Activated CD4-positive, alpha-beta memory T cell treated with anti-CD3 and anti-CD28 coated beads, Interleukin-2, amount 10 ng/mL, durations not matched to agents 7 days and 5 days (primary cell): ENCODE measurements at regions not wholly inside any gene's neighbourhood (a gene's known extent, or its start where the extent isn't known, plus 50 kb on each side); places are given as distances from the start of the nearest gene placed in this dataset.

Experiments
- CTCF ChIA-PET: fragments of 350-600 bp; sonication (Branson Sonifier 250); formaldehyde crosslinking; loops from one replicate; lab custom pipeline; 2021; ENCODE audit warnings: antibody characterized with exemption, inconsistent platforms; lab: Charles Lee
- POLR2A ChIA-PET: fragments of 350-600 bp; sonication (Branson Sonifier 250); formaldehyde crosslinking; loops from one replicate; lab custom pipeline; 2021; ENCODE audit warnings: antibody characterized with exemption; lab: Charles Lee
- DNase-seq: peaks from one replicate; pipeline ENCODE4 v3.0.0-alpha.2; 2020
- H3K27ac Mint-ChIP-seq: one replicate; pipeline ENCODE4 v1.8.0; 2021; ENCODE audit warnings: mild to moderate bottlenecking, mixed read lengths
- H3K27me3 Mint-ChIP-seq: one replicate; pipeline ENCODE4 v1.8.0; 2021; ENCODE audit warnings: mixed read lengths
- H3K36me3 Mint-ChIP-seq: one replicate; pipeline ENCODE4 v1.8.0; 2021; ENCODE audit warnings: low read depth, mixed read lengths
- H3K4me1 Mint-ChIP-seq: one replicate; pipeline ENCODE4 v1.8.0; 2021; ENCODE audit warnings: mixed read lengths
- H3K4me3 Mint-ChIP-seq: one replicate; pipeline ENCODE4 v1.8.0; 2021; ENCODE audit warnings: mild to moderate bottlenecking, mixed read lengths
- H3K9me3 Mint-ChIP-seq: one replicate; pipeline ENCODE4 v1.8.0; 2021; ENCODE audit warnings: mixed read lengths

- H3K27ac Mint-ChIP-seq, result no peak overlapping the region
- DNase-seq, result no peak
- peaks cover 36% of the 10 kb centered on the region for H3K9me3 Mint-ChIP-seq
- H3K4me1 Mint-ChIP-seq, result no peaks in the 10 kb centered on the region
- no peaks in the 10 kb centered on the region for H3K36me3 Mint-ChIP-seq
- no peaks in the 10 kb centered on the region for H3K27me3 Mint-ChIP-seq
- H3K4me3 Mint-ChIP-seq, result no peak overlapping the region
- CTCF ChIA-PET, result no interaction called here
- POLR2A ChIA-PET, result no interaction called here
Observed at GRCh38 chr22:34239421-34239820, 319.1 kb upstream of the LARGE1 start.

- no peaks in the 10 kb centered on the region for H3K27me3 Mint-ChIP-seq
- POLR2A ChIA-PET, result no interaction called here
Observed at GRCh38 chr22:34243023-34243422, 322.7 kb upstream of the LARGE1 start.

GRCh38 chr22:34255042-34255441 is 334.8 kb upstream of the LARGE1 start:
- CTCF ChIA-PET, result no interaction called here

More at GRCh38 chr22:34243023-34243422, 322.7 kb upstream of the LARGE1 start:
- H3K4me1 Mint-ChIP-seq, result no peaks in the 10 kb centered on the region
- H3K36me3 Mint-ChIP-seq, result no peaks in the 10 kb centered on the region
- DNase-seq, result no peak
- no peak overlapping the region for H3K4me3 Mint-ChIP-seq
- peaks cover 32% of the 10 kb centered on the region for H3K9me3 Mint-ChIP-seq
- CTCF ChIA-PET, result no interaction called here
- H3K27ac Mint-ChIP-seq, result no peak overlapping the region

GRCh38 chr22:34278121-34278520 is 357.8 kb upstream of the LARGE1 start:
- no peaks in the 10 kb centered on the region for H3K27me3 Mint-ChIP-seq
- no peak overlapping the region for H3K27ac Mint-ChIP-seq
- DNase-seq, result no peak
- no peaks in the 10 kb centered on the region for H3K36me3 Mint-ChIP-seq
- ChIA-PET POLR2A (no interaction called here), CTCF (no interaction called here)
- no peak overlapping the region for H3K4me3 Mint-ChIP-seq
- peaks cover 12% of the 10 kb centered on the region for H3K9me3 Mint-ChIP-seq
- H3K4me1 Mint-ChIP-seq, result no peaks in the 10 kb centered on the region

More at GRCh38 chr22:34255042-34255441, 334.8 kb upstream of the LARGE1 start:
- no peak for DNase-seq
- peaks cover 19% of the 10 kb centered on the region for H3K9me3 Mint-ChIP-seq
- H3K4me3 Mint-ChIP-seq, result no peak overlapping the region
- H3K4me1 Mint-ChIP-seq, result no peaks in the 10 kb centered on the region
- H3K27me3 Mint-ChIP-seq, result no peaks in the 10 kb centered on the region
- no peaks in the 10 kb centered on the region for H3K36me3 Mint-ChIP-seq
- POLR2A ChIA-PET, result no interaction called here
- no peak overlapping the region for H3K27ac Mint-ChIP-seq

GRCh38 chr22:34281738-34282137 is 361.5 kb upstream of the LARGE1 start:
- no peak for DNase-seq
- Mint-ChIP-seq H3K4me3 (no peak overlapping the region), H3K36me3 (no peaks in the 10 kb centered on the region), H3K4me1 (no peaks in the 10 kb centered on the region), H3K27me3 (no peaks in the 10 kb centered on the region), H3K27ac (no peak overlapping the region), H3K9me3 (peaks cover 17% of the 10 kb centered on the region)
- CTCF ChIA-PET, result no interaction called here
- POLR2A ChIA-PET, result no interaction called here

- ChIA-PET POLR2A (no interaction called here), CTCF (no interaction called here)
- H3K4me1 Mint-ChIP-seq, result no peaks in the 10 kb centered on the region
- no peak overlapping the region for H3K4me3 Mint-ChIP-seq
- no peaks in the 10 kb centered on the region for H3K27me3 Mint-ChIP-seq
- no peak overlapping the region for H3K27ac Mint-ChIP-seq
- H3K36me3 Mint-ChIP-seq, result no peaks in the 10 kb centered on the region
- DNase-seq, result no peak
- peaks cover 16% of the 10 kb centered on the region for H3K9me3 Mint-ChIP-seq
Observed at GRCh38 chr22:34283844-34284243, 363.6 kb upstream of the LARGE1 start.

GRCh38 chr22:34293324-34293723 is 373.0 kb upstream of the LARGE1 start:
- no peak for DNase-seq
- Mint-ChIP-seq H3K4me3 (no peak overlapping the region), H3K36me3 (no peaks in the 10 kb centered on the region), H3K27me3 (no peaks in the 10 kb centered on the region), H3K4me1 (no peaks in the 10 kb centered on the region), H3K9me3 (no peaks in the 10 kb centered on the region), H3K27ac (no peak overlapping the region)
- CTCF ChIA-PET, result no interaction called here
- POLR2A ChIA-PET, result no interaction called here

GRCh38 chr22:34294476-34294875 is 374.2 kb upstream of the LARGE1 start:
- ChIA-PET CTCF (no interaction called here), POLR2A (no interaction called here)
- Mint-ChIP-seq H3K27ac (no peak overlapping the region), H3K4me1 (no peaks in the 10 kb centered on the region), H3K27me3 (no peaks in the 10 kb centered on the region), H3K4me3 (no peak overlapping the region), H3K36me3 (no peaks in the 10 kb centered on the region), H3K9me3 (no peaks in the 10 kb centered on the region)
- DNase-seq, result no peak

GRCh38 chr22:34294986-34295385 is 374.7 kb upstream of the LARGE1 start:
- H3K36me3 Mint-ChIP-seq, result no peaks in the 10 kb centered on the region

GRCh38 chr22:34296461-34296860 is 376.2 kb upstream of the LARGE1 start:
- no peak for DNase-seq
- Mint-ChIP-seq H3K36me3 (no peaks in the 10 kb centered on the region), H3K27ac (no peak overlapping the region), H3K4me3 (no peak overlapping the region), H3K4me1 (no peaks in the 10 kb centered on the region), H3K27me3 (no peaks in the 10 kb centered on the region), H3K9me3 (no peaks in the 10 kb centered on the region)
- POLR2A ChIA-PET, result no interaction called here
- CTCF ChIA-PET, result no interaction called here

More at GRCh38 chr22:34294986-34295385, 374.7 kb upstream of the LARGE1 start:
- Mint-ChIP-seq H3K9me3 (no peaks in the 10 kb centered on the region), H3K4me1 (no peaks in the 10 kb centered on the region), H3K4me3 (no peak overlapping the region), H3K27ac (no peak overlapping the region), H3K27me3 (no peaks in the 10 kb centered on the region)
- DNase-seq, result no peak
- CTCF ChIA-PET, result no interaction called here
- POLR2A ChIA-PET, result no interaction called here

- Mint-ChIP-seq H3K4me1 (no peaks in the 10 kb centered on the region), H3K36me3 (no peaks in the 10 kb centered on the region), H3K27ac (no peak overlapping the region), H3K9me3 (no peaks in the 10 kb centered on the region), H3K27me3 (no peaks in the 10 kb centered on the region), H3K4me3 (no peak overlapping the region)
- DNase-seq, result no peak
- POLR2A ChIA-PET, result no interaction called here
- CTCF ChIA-PET, result no interaction called here
Observed at GRCh38 chr22:34297536-34298120, 377.4 kb upstream of the LARGE1 start.

GRCh38 chr22:34299496-34299895 is 379.2 kb upstream of the LARGE1 start:
- DNase-seq, result no peak
- Mint-ChIP-seq H3K4me1 (no peaks in the 10 kb centered on the region), H3K27me3 (no peaks in the 10 kb centered on the region), H3K27ac (no peak overlapping the region), H3K9me3 (peaks cover 2% of the 10 kb centered on the region), H3K36me3 (no peaks in the 10 kb centered on the region), H3K4me3 (no peak overlapping the region)
- POLR2A ChIA-PET, result no interaction called here
- CTCF ChIA-PET, result no interaction called here

- H3K9me3 Mint-ChIP-seq, result peaks cover 9% of the 10 kb centered on the region
- no peaks in the 10 kb centered on the region for H3K36me3 Mint-ChIP-seq
- H3K4me3 Mint-ChIP-seq, result no peak overlapping the region
- ChIA-PET CTCF (no interaction called here), POLR2A (no interaction called here)
- H3K27me3 Mint-ChIP-seq, result no peaks in the 10 kb centered on the region
- no peaks in the 10 kb centered on the region for H3K4me1 Mint-ChIP-seq
- H3K27ac Mint-ChIP-seq, result no peak overlapping the region
- no peak for DNase-seq
Observed at GRCh38 chr22:34301569-34301968, 381.3 kb upstream of the LARGE1 start.

GRCh38 chr22:34303656-34304055 is 383.4 kb upstream of the LARGE1 start:
- Mint-ChIP-seq H3K36me3 (no peaks in the 10 kb centered on the region), H3K4me3 (no peak overlapping the region), H3K4me1 (no peaks in the 10 kb centered on the region), H3K27me3 (no peaks in the 10 kb centered on the region), H3K27ac (no peak overlapping the region), H3K9me3 (peaks cover 16% of the 10 kb centered on the region)
- DNase-seq, result no peak
- ChIA-PET POLR2A (no interaction called here), CTCF (no interaction called here)
